DND-41 (cell line): ENCODE measurements at regions not wholly inside any gene's neighbourhood (a gene's known extent, or its start where the extent isn't known, plus 50 kb on each side); places are given as distances from the start of the nearest gene placed in this dataset.
"Not testable (repeated sequence)": the region's sequence is repeated elsewhere in the genome, so short reads cannot be mapped to it uniquely, and the experiment has no call there.

ENCODE experiments used
- ATAC-seq: fragments of 200-7000 bp; cut with Tn5 transposase; 3 replicates; pipeline ENCODE4 v1.9.1; 2021; ENCODE audit warnings: low read depth; ENCODE audit not compliant: insufficient read depth
- DNase-seq: peaks from one replicate; pipeline ENCODE4 v3.0.0-alpha.2; 2020
- H2AFZ ChIP-seq: 2 replicates; pipeline ENCODE4 v1.6.0; 2012; ENCODE audit warnings: low read depth, low read length
- H3K27ac ChIP-seq: 2 replicates; pipeline ENCODE4 v1.5.1; 2012; ENCODE audit warnings: low read length, inconsistent platforms
- H3K27me3 ChIP-seq: fragments of 200-600 bp; sonication (generic); 2 replicates; pipeline ENCODE4 v1.6.0; 2012; ENCODE audit warnings: low read length, mild to moderate bottlenecking, inconsistent platforms; ENCODE audit not compliant: insufficient read depth, poor library complexity
- H3K36me3 ChIP-seq: 2 replicates; pipeline ENCODE4 v1.5.1; 2012; ENCODE audit warnings: low read length, inconsistent platforms; ENCODE audit not compliant: insufficient read depth
- H3K4me1 ChIP-seq: 2 replicates; pipeline ENCODE4 v1.5.1; 2012; ENCODE audit warnings: mild to moderate bottlenecking, low read length; ENCODE audit not compliant: insufficient read depth
- H3K4me2 ChIP-seq: 2 replicates; pipeline ENCODE4 v1.6.0; 2012; ENCODE audit warnings: mild to moderate bottlenecking, moderate library complexity, low read length, inconsistent platforms; ENCODE audit not compliant: insufficient read depth
- H3K4me3 ChIP-seq, 2 experiments: fragments of 200-600 bp in 1 of 2; shearing (Covaris generic) in 1 of 2; 2 replicates each; pipeline ENCODE4 v1.5.1; 2012 to 2016; ENCODE audit warnings: inconsistent platforms in 2 of 2, low read length in 2 of 2, mild to moderate bottlenecking in 2 of 2, low read depth in 1 of 2, moderate library complexity in 1 of 2
- H3K79me2 ChIP-seq: 2 replicates; pipeline ENCODE4 v1.6.0; 2012; ENCODE audit warnings: low read length, inconsistent platforms; ENCODE audit not compliant: insufficient read depth
- H3K9ac ChIP-seq: 2 replicates; pipeline ENCODE4 v1.6.0; 2012; ENCODE audit warnings: low read depth, mild to moderate bottlenecking, inconsistent platforms, low read length, moderate library complexity
- H3K9me3 ChIP-seq: 2 replicates; pipeline ENCODE4 v1.5.1; 2012; ENCODE audit warnings: low read length, moderate library complexity, mild to moderate bottlenecking, inconsistent platforms; ENCODE audit not compliant: insufficient read depth, severe bottlenecking
- H4K20me1 ChIP-seq: 2 replicates; pipeline ENCODE4 v1.6.0; 2012; ENCODE audit warnings: low read length; ENCODE audit not compliant: insufficient read depth
- CTCF ChIP-seq: IDR thresholded peaks from 2 replicates; pipeline ENCODE4 v1.5.1; 2012; ENCODE audit warnings: borderline replicate concordance, low read length, moderate library complexity, mild to moderate bottlenecking; ENCODE audit not compliant: poor library complexity, severe bottlenecking; ENCODE audit errors: extremely low read depth
- EZH2 ChIP-seq: IDR thresholded peaks from 3 replicates; pipeline ENCODE4 v1.6.1; 2012; ENCODE audit warnings: borderline replicate concordance, low read depth, mild to moderate bottlenecking, moderate library complexity, low read length, inconsistent platforms; ENCODE audit not compliant: severe bottlenecking

- H2AFZ ChIP-seq = no peak overlapping the region
Measured at GRCh38 chr3:98681486-98681885, 81.7 kb upstream of the ST3GAL6 start.

GRCh38 chr3:98682391-98682790 lies 80.7 kb upstream of the ST3GAL6 start:
- not testable (repeated sequence) for H3K9me3 ChIP-seq, H2AFZ ChIP-seq, H3K79me2 ChIP-seq, ATAC-seq, H3K27ac ChIP-seq, H3K4me1 ChIP-seq, DNase-seq, H3K36me3 ChIP-seq, H3K27me3 ChIP-seq, H4K20me1 ChIP-seq, H3K4me3 ChIP-seq, H3K9ac ChIP-seq, H3K4me2 ChIP-seq

More at GRCh38 chr3:98681486-98681885, 81.7 kb upstream of the ST3GAL6 start:
- Histone ChIP-seq H3K27ac (no peak overlapping the region), H3K4me1 (no peaks in the 10 kb centered on the region), H3K36me3 (no peaks in the 10 kb centered on the region), H3K4me2 (no peak overlapping the region), H3K79me2 (no peaks in the 10 kb centered on the region), H3K27me3 (no peaks in the 10 kb centered on the region), H3K9me3 (no peaks in the 10 kb centered on the region), H3K9ac (no peak overlapping the region), H4K20me1 (no peaks in the 10 kb centered on the region), H3K4me3 (no peak overlapping the region)
- DNase-seq (no peak), ATAC-seq (no peak)
- TF ChIP-seq CTCF (no peak), EZH2 (no peak)

GRCh38 chr3:98688363-98688762 lies 74.8 kb upstream of the ST3GAL6 start:
- TF ChIP-seq EZH2 = no peak
- H4K20me1 ChIP-seq = no peaks in the 10 kb centered on the region
- ATAC-seq (no peak), DNase-seq (no peak)
- no peaks in the 10 kb centered on the region for H3K4me1 ChIP-seq
- no peaks in the 10 kb centered on the region for H3K27me3 ChIP-seq
- no peak overlapping the region for H2AFZ ChIP-seq
- no peak overlapping the region for H3K9ac ChIP-seq
- H3K27ac ChIP-seq = no peak overlapping the region
- no peak overlapping the region for H3K4me3 ChIP-seq
- H3K4me2 ChIP-seq = no peak overlapping the region
- H3K79me2 ChIP-seq = no peaks in the 10 kb centered on the region
- no peaks in the 10 kb centered on the region for H3K36me3 ChIP-seq
- no peaks in the 10 kb centered on the region for H3K9me3 ChIP-seq

GRCh38 chr3:98690876-98691275 lies 72.3 kb upstream of the ST3GAL6 start:
- H3K27ac ChIP-seq = no peak overlapping the region
- H3K4me1 ChIP-seq = no peaks in the 10 kb centered on the region
- no peaks in the 10 kb centered on the region for H4K20me1 ChIP-seq
- H3K4me2 ChIP-seq = no peak overlapping the region
- H3K4me3 ChIP-seq = no peak overlapping the region
- no peaks in the 10 kb centered on the region for H3K27me3 ChIP-seq
- no peak for ATAC-seq
- no peak for DNase-seq
- H2AFZ ChIP-seq = no peak overlapping the region
- H3K9ac ChIP-seq = no peak overlapping the region
- H3K36me3 ChIP-seq = no peaks in the 10 kb centered on the region
- TF ChIP-seq EZH2 = no peak
- no peak for TF ChIP-seq CTCF
- no peaks in the 10 kb centered on the region for H3K9me3 ChIP-seq
- H3K79me2 ChIP-seq = no peaks in the 10 kb centered on the region

GRCh38 chr3:98691897-98692296 lies 71.2 kb upstream of the ST3GAL6 start:
- TF ChIP-seq EZH2 = no peak
- TF ChIP-seq CTCF = no peak
- no peak overlapping the region for H3K4me2 ChIP-seq
- no peaks in the 10 kb centered on the region for H3K4me1 ChIP-seq
- no peaks in the 10 kb centered on the region for H3K79me2 ChIP-seq
- no peak overlapping the region for H3K9ac ChIP-seq
- H4K20me1 ChIP-seq = no peaks in the 10 kb centered on the region
- DNase-seq (no peak), ATAC-seq (no peak)
- H3K4me3 ChIP-seq = no peak overlapping the region
- H2AFZ ChIP-seq = no peak overlapping the region
- H3K9me3 ChIP-seq = no peaks in the 10 kb centered on the region
- H3K27ac ChIP-seq = no peak overlapping the region
- H3K36me3 ChIP-seq = no peaks in the 10 kb centered on the region
- no peaks in the 10 kb centered on the region for H3K27me3 ChIP-seq
